ENCODE measurements at regions not wholly inside any gene's neighbourhood (a gene's known extent, or its start where the extent isn't known, plus 50 kb on each side); places are given as distances from the start of the nearest gene placed in this dataset.
A peak's percentile ranks its signal among the peaks of the same experiment; 100 is the strongest.

- Histone ChIP-seq H3K4ac (ENCODE audit: low read depth in 1 of 2, low read length in 2 of 2) (peak overlapping the region; percentile 32 to 88), H3K14ac (ENCODE audit: low read length in 2 of 2) (peak overlapping the region in 1 of 2 experiments; percentile 45), H2AFZ (ENCODE audit: low read depth, low read length) (no peak overlapping the region), H2AK5ac (ENCODE audit: low read length, severe bottlenecking) (peak overlapping the region; percentile 82), H3K9me3 (ENCODE audit: control insufficient read depth, low read length) (no peaks in the 10 kb centered on the region), H3K79me1 (replicated peaks; ENCODE audit: low read length, poor library complexity, severe bottlenecking) (no peaks in the 10 kb centered on the region), H3K27me3 (ENCODE audit: control insufficient read depth in 1 of 2, insufficient read depth in 1 of 2, low read length in 2 of 2) (no peaks in the 10 kb centered on the region), H4K91ac (ENCODE audit: low read length) (peak overlapping the region; percentile 43), H3K9ac (ENCODE audit: low read length) (peak overlapping the region; percentile 18), H2BK120ac (ENCODE audit: low read depth, low read length) (peak overlapping the region; percentile 76), H2BK12ac (ENCODE audit: low read length in 2 of 2) (peak overlapping the region; percentile 82 to 85), H3K4me1 (ENCODE audit: control insufficient read depth, insufficient read depth, low read depth, low read length) (peaks cover 43% of the 10 kb centered on the region), H3K23ac (ENCODE audit: low read length in 2 of 2) (no peak overlapping the region), H2BK15ac (ENCODE audit: low read depth, poor library complexity, severe bottlenecking) (peak overlapping the region; percentile 12), H4K8ac (ENCODE audit: low read length) (peak overlapping the region; percentile 21), H2BK5ac (ENCODE audit: low read depth, low read length, poor library complexity, severe bottlenecking) (no peak overlapping the region), H3K4me3 (ENCODE audit: insufficient read depth in 1 of 2, low read depth in 1 of 2, low read length in 2 of 2) (no peak overlapping the region), H3K27ac (ENCODE audit: low read length, poor library complexity, severe bottlenecking) (no peak overlapping the region), H3K36me3 (ENCODE audit: control insufficient read depth in 1 of 2, insufficient read depth in 2 of 2, low read depth in 1 of 2, low read length in 2 of 2) (no peaks in the 10 kb centered on the region), H3K18ac (ENCODE audit: low read depth in 1 of 2, low read length in 2 of 2) (peak overlapping the region in 1 of 2 experiments; percentile 77), H3K4me2 (ENCODE audit: low read length, poor library complexity, severe bottlenecking) (no peak overlapping the region)
- WGBS: 83% methylated on average over 13 of the region's 13 CpGs
- DNase-seq: no peak
Measured at GRCh38 chr9:129405089-129405826, 215.6 kb downstream of the C9orf50 start.

- Histone ChIP-seq H3K23ac (ENCODE audit: low read length in 2 of 2) (no peak overlapping the region), H3K27ac (ENCODE audit: low read length, poor library complexity, severe bottlenecking) (no peak overlapping the region), H3K4me3 (ENCODE audit: insufficient read depth in 1 of 2, low read depth in 1 of 2, low read length in 2 of 2) (no peak overlapping the region), H2AK5ac (ENCODE audit: low read length, severe bottlenecking) (peak overlapping the region; percentile 57), H4K8ac (ENCODE audit: low read length) (no peak overlapping the region), H3K27me3 (ENCODE audit: control insufficient read depth in 1 of 2, insufficient read depth in 1 of 2, low read length in 2 of 2) (no peaks in the 10 kb centered on the region), H2BK15ac (ENCODE audit: low read depth, poor library complexity, severe bottlenecking) (peak overlapping the region; percentile 94), H2AFZ (ENCODE audit: low read depth, low read length) (no peak overlapping the region), H3K79me1 (replicated peaks; ENCODE audit: low read length, poor library complexity, severe bottlenecking) (no peaks in the 10 kb centered on the region), H2BK120ac (ENCODE audit: low read depth, low read length) (peak overlapping the region; percentile 51), H3K4me1 (ENCODE audit: control insufficient read depth, insufficient read depth, low read depth, low read length) (peaks cover 43% of the 10 kb centered on the region), H2BK12ac (ENCODE audit: low read length in 2 of 2) (peak overlapping the region in 1 of 2 experiments; percentile 85), H3K9me3 (ENCODE audit: control insufficient read depth, low read length) (no peaks in the 10 kb centered on the region), H3K9ac (ENCODE audit: low read length) (peak overlapping the region; percentile 18), H2BK5ac (ENCODE audit: low read depth, low read length, poor library complexity, severe bottlenecking) (no peak overlapping the region), H3K4ac (ENCODE audit: low read depth in 1 of 2, low read length in 2 of 2) (no peak overlapping the region), H4K91ac (ENCODE audit: low read length) (peak overlapping the region; percentile 80), H3K18ac (ENCODE audit: low read depth in 1 of 2, low read length in 2 of 2) (peak overlapping the region in 1 of 2 experiments; percentile 85), H3K4me2 (ENCODE audit: low read length, poor library complexity, severe bottlenecking) (no peak overlapping the region), H3K36me3 (ENCODE audit: control insufficient read depth in 1 of 2, insufficient read depth in 2 of 2, low read depth in 1 of 2, low read length in 2 of 2) (no peaks in the 10 kb centered on the region), H3K14ac (ENCODE audit: low read length in 2 of 2) (peak overlapping the region in 1 of 2 experiments; percentile 67)
- no peak for DNase-seq
- WGBS: 81% methylated on average over 7 of the region's 8 CpGs
Measured at GRCh38 chr9:129404621-129405020, 216.3 kb downstream of the C9orf50 start.

- no peaks in the 10 kb centered on the region for H3K36me3 ChIP-seq (ENCODE audit: control insufficient read depth in 1 of 2, insufficient read depth in 2 of 2, low read depth in 1 of 2, low read length in 2 of 2)
- H3K18ac ChIP-seq (ENCODE audit: low read depth in 1 of 2, low read length in 2 of 2): peak overlapping the region; percentile 29 to 85
- H2BK12ac ChIP-seq (ENCODE audit: low read length in 2 of 2): peak overlapping the region in 1 of 2 experiments; percentile 85
- no peak overlapping the region for H3K9ac ChIP-seq (ENCODE audit: low read length)
- H3K4me3 ChIP-seq (ENCODE audit: insufficient read depth in 1 of 2, low read depth in 1 of 2, low read length in 2 of 2): no peak overlapping the region
- no peak for DNase-seq
- H2BK15ac ChIP-seq (ENCODE audit: low read depth, poor library complexity, severe bottlenecking): peak overlapping the region; percentile 94
- no peak overlapping the region for H2BK5ac ChIP-seq (ENCODE audit: low read depth, low read length, poor library complexity, severe bottlenecking)
- H3K79me1 ChIP-seq (replicated peaks; ENCODE audit: low read length, poor library complexity, severe bottlenecking): no peaks in the 10 kb centered on the region
- H2AK5ac ChIP-seq (ENCODE audit: low read length, severe bottlenecking): peak overlapping the region; percentile 57
- peak overlapping the region; percentile 51 for H2BK120ac ChIP-seq (ENCODE audit: low read depth, low read length)
- H3K4me1 ChIP-seq (ENCODE audit: control insufficient read depth, insufficient read depth, low read depth, low read length): peaks cover 43% of the 10 kb centered on the region
- H4K8ac ChIP-seq (ENCODE audit: low read length): peak overlapping the region; percentile 21
- H3K27ac ChIP-seq (ENCODE audit: low read length, poor library complexity, severe bottlenecking): no peak overlapping the region
- H4K91ac ChIP-seq (ENCODE audit: low read length): peak overlapping the region; percentile 80
- peak overlapping the region in 1 of 2 experiments; percentile 19 for H3K4ac ChIP-seq (ENCODE audit: low read depth in 1 of 2, low read length in 2 of 2)
- H3K14ac ChIP-seq (ENCODE audit: low read length in 2 of 2): peak overlapping the region in 1 of 2 experiments; percentile 92
- no peak overlapping the region for H3K23ac ChIP-seq (ENCODE audit: low read length in 2 of 2)
- H3K9me3 ChIP-seq (ENCODE audit: control insufficient read depth, low read length): no peaks in the 10 kb centered on the region
- H3K4me2 ChIP-seq (ENCODE audit: low read length, poor library complexity, severe bottlenecking): no peak overlapping the region
- no peaks in the 10 kb centered on the region for H3K27me3 ChIP-seq (ENCODE audit: control insufficient read depth in 1 of 2, insufficient read depth in 1 of 2, low read length in 2 of 2)
- H2AFZ ChIP-seq (ENCODE audit: low read depth, low read length): no peak overlapping the region
- 79% methylated on average over 10 of the region's 10 CpGs for WGBS
Measured at GRCh38 chr9:129403779-129404620, 216.9 kb downstream of the C9orf50 start.

Data from mesenchymal stem cell (in vitro differentiated cells and primary cell).